Gastrocnemius medialis (tissue), 4 donors: ENCODE measurements at regions not wholly inside any gene's neighbourhood (a gene's known extent, or its start where the extent isn't known, plus 50 kb on each side); places are given as distances from the start of the nearest gene placed in this dataset.

Experiments used
- CTCF ChIP-seq, 5 experiments: fragments of 450-650 bp in 3 of 5; fragments of 200-600 bp in 2 of 5; sonication (generic) in 2 of 5; IDR thresholded peaks in 4 of 5; conservative IDR thresholded peaks in 1 of 5; 1 replicate in 4 of 5; 2 replicates in 1 of 5; pipeline ENCODE4 v1.5.1; 2016 to 2019; ENCODE audit warnings: antibody characterized with exemption in 5 of 5, mild to moderate bottlenecking in 3 of 5, moderate library complexity in 3 of 5
- POLR2A ChIP-seq, 2 donors: fragments of 450-650 bp; IDR thresholded peaks; one replicate each; pipeline ENCODE4 v1.6.1; 2017; ENCODE audit warnings: antibody characterized with exemption in 2 of 2, mild to moderate bottlenecking in 2 of 2, moderate library complexity in 2 of 2

GRCh38 chr2:12612168-12612567, 104.6 kb upstream of the TRIB2 start:
- TF ChIP-seq CTCF (IDR thresholded peaks at IDR 0.05 in 4 of 5, conservative IDR thresholded peaks at IDR 0.05 in 1 of 5), result no peak
- TF ChIP-seq POLR2A (IDR thresholded peaks at IDR 0.05), result no peak
